Common myeloid progenitor, CD34-positive (primary cell): ENCODE measurements at regions not wholly inside any gene's neighbourhood (a gene's known extent, or its start where the extent isn't known, plus 50 kb on each side); places are given as distances from the start of the nearest gene placed in this dataset.

Experiments used
- CTCF ChIA-PET: fragments of 350-600 bp; sonication (Branson Sonifier 250); formaldehyde crosslinking; loops from one replicate; lab custom pipeline; 2021; ENCODE audit warnings: antibody characterized with exemption; lab: Charles Lee
- POLR2A ChIA-PET: fragments of 350-600 bp; sonication (Branson Sonifier 250); formaldehyde crosslinking; loops from one replicate; lab custom pipeline; 2021; ENCODE audit warnings: antibody characterized with exemption; lab: Charles Lee
- DNase-seq, 3 donors: peaks; one replicate each; pipeline versions ENCODE4 v3.0.0 to v3.0.0-alpha.2; 2013
- H3K27ac ChIP-seq, 2 experiments: 1 replicate in 1 of 2; 2 replicates in 1 of 2; pipeline ENCODE4 v1.7.0; 2013; ENCODE audit warnings: inconsistent platforms in 2 of 2, low read length in 2 of 2, mild to moderate bottlenecking in 2 of 2, low read depth in 1 of 2, moderate library complexity in 1 of 2; ENCODE audit not compliant: severe bottlenecking in 2 of 2, insufficient read depth in 1 of 2, poor library complexity in 1 of 2
- H3K27me3 ChIP-seq, 5 experiments: replicated peaks in 2 of 5; 1 replicate in 3 of 5; 2 replicates in 2 of 5; pipeline versions ENCODE4 v1.6.1 to v1.7.0; 2013; ENCODE audit warnings: low read length in 4 of 5, mild to moderate bottlenecking in 2 of 5, moderate library complexity in 2 of 5, inconsistent platforms in 1 of 5; ENCODE audit not compliant: insufficient read depth in 5 of 5, control insufficient read depth in 4 of 5
- H3K36me3 ChIP-seq, 4 experiments: 1 replicate in 2 of 4; 2 replicates in 2 of 4; pipeline versions ENCODE4 v1.6.1 to v1.7.0; 2013; ENCODE audit warnings: low read length in 3 of 4, control low read depth in 1 of 4, mild to moderate bottlenecking in 1 of 4; ENCODE audit not compliant: control insufficient read depth in 4 of 4, insufficient read depth in 4 of 4
- H3K4me1 ChIP-seq, 4 experiments: 1 replicate in 3 of 4; 2 replicates in 1 of 4; pipeline versions ENCODE4 v1.6.1 to v1.7.1; 2013; ENCODE audit warnings: low read length in 3 of 4, mild to moderate bottlenecking in 3 of 4, control low read depth in 1 of 4, inconsistent platforms in 1 of 4, moderate library complexity in 1 of 4; ENCODE audit not compliant: control insufficient read depth in 4 of 4, insufficient read depth in 4 of 4; ENCODE audit errors: control extremely low read depth in 1 of 4
- H3K4me3 ChIP-seq, 7 experiments: 1 replicate in 4 of 7; 2 replicates in 3 of 7; pipeline versions ENCODE4 v1.5.1 to v1.7.0; 2013; ENCODE audit warnings: mild to moderate bottlenecking in 7 of 7, low read length in 6 of 7, moderate library complexity in 6 of 7, inconsistent platforms in 2 of 7, low read depth in 2 of 7, control low read depth in 1 of 7; ENCODE audit not compliant: insufficient read depth in 4 of 7, control insufficient read depth in 1 of 7; ENCODE audit errors: extremely low read depth in 1 of 7
- H3K9me3 ChIP-seq, 5 experiments: 1 replicate in 4 of 5; 2 replicates in 1 of 5; pipeline versions ENCODE4 v1.6.1 to v1.7.1; 2013; ENCODE audit warnings: low read length in 4 of 5, mild to moderate bottlenecking in 2 of 5, inconsistent platforms in 1 of 5, low read depth in 1 of 5, moderate library complexity in 1 of 5; ENCODE audit not compliant: control insufficient read depth in 4 of 5, insufficient read depth in 2 of 5; ENCODE audit errors: control extremely low read depth in 1 of 5
- WGBS: methylation state at CpG from one replicate; pipeline ENCODE4 v1.1.5; 2013; ENCODE audit not compliant: insufficient coverage; 5-methylcytosine and 5-hydroxymethylcytosine counted together

- no peak for DNase-seq
- POLR2A ChIA-PET, result no interaction called here
- no peaks in the 10 kb centered on the region for H3K36me3 ChIP-seq
- H3K27me3 ChIP-seq, result no peaks in the 10 kb centered on the region
- no peak overlapping the region for H3K27ac ChIP-seq
- 66% methylated on average over 6 of the region's 7 CpGs for WGBS
- no peaks in the 10 kb centered on the region for H3K4me1 ChIP-seq
- no peaks in the 10 kb centered on the region for H3K9me3 ChIP-seq
- H3K4me3 ChIP-seq, result no peak overlapping the region
- CTCF ChIA-PET, result no interaction called here
Observed at GRCh38 chr5:167513381-167513780, 778.1 kb upstream of the WWC1 start.

DNA sequence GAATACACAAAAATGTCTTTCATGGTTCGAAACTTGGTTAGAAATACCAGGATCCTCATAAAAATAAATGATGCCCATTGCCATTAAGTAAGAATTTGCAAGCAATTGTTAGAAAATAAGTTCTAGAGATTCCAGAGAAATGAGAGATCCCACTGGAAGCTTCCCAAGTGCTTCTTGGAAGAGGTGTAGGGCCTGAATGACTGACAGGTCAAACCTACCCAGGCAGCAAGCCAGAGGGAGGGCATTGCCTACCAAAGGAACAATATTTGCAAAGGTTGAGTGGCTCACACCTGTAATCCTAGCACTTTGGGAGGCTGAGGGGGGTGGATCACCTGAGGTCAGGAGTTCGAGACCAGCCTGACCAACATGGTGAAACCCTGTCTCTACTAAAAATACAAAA lies 777.0 kb upstream of the WWC1 start:
- WGBS, result no CpG with 5 or more reads among the region's 2 CpGs
- ChIA-PET CTCF (no interaction called here), POLR2A (no interaction called here)
- DNase-seq, result no peak
- H3K9me3 ChIP-seq, result no peaks in the 10 kb centered on the region
- H3K27me3 ChIP-seq, result no peaks in the 10 kb centered on the region
- no peaks in the 10 kb centered on the region for H3K36me3 ChIP-seq
- H3K27ac ChIP-seq, result no peak overlapping the region
- H3K4me3 ChIP-seq, result no peak overlapping the region
- no peaks in the 10 kb centered on the region for H3K4me1 ChIP-seq

DNA sequence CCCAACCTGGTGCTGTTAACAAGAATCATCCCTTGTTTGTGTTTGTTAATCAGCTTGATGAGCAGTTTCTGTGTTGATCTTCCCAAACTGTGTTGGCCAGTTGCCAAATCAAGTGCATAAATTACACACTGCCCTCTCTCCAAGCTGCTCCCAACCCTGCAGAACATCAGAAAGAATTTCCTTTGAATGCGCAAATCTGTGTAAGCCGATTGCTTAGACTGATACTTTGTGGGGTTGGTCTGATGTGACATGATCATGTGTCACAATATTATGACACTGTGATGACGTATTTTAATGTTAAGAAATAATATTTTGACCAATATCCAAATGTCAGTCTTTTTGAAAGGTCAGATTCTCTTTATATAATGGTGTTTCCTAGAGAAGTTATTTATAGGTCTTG lies 766.4 kb upstream of the WWC1 start:
- Histone ChIP-seq H3K36me3 (no peaks in the 10 kb centered on the region), H3K27ac (no peak overlapping the region), H3K27me3 (no peaks in the 10 kb centered on the region), H3K4me3 (no peak overlapping the region), H3K4me1 (no peaks in the 10 kb centered on the region), H3K9me3 (peaks cover 0 to 3% (median 0%) of the 10 kb centered on the region in 5 experiments)
- DNase-seq, result no peak
- POLR2A ChIA-PET, result no interaction called here
- WGBS, result no CpG with 5 or more reads among the region's 3 CpGs
- CTCF ChIA-PET, result no interaction called here

DNA sequence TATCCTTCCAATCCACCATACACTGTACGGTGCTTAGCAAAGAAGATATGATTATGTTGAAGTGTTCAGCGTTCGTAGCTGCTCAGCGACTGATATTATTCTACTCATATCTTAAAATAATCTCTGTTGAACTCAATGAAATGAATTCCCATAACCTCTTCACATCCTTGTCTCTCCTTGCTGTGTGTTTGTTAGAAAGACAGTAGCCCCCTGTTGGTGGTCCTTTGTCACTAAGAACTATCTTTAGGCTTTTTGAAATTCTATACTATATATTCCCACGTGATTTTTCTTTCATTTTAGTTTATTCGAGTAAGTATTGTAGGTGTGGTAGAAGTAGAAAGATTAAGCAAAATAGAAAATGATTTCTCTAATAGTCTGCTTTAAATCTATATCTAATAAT lies 762.8 kb upstream of the WWC1 start:
- Histone ChIP-seq H3K36me3 (no peaks in the 10 kb centered on the region), H3K4me1 (no peaks in the 10 kb centered on the region), H3K27me3 (peaks cover 0 to 2% (median 0%) of the 10 kb centered on the region in 5 experiments), H3K27ac (no peak overlapping the region), H3K9me3 (peaks cover 0 to 1% (median 0%) of the 10 kb centered on the region in 5 experiments), H3K4me3 (no peak overlapping the region)
- ChIA-PET POLR2A (no interaction called here), CTCF (no interaction called here)
- 100% methylated on average over 1 of the region's 6 CpGs for WGBS
- no peak for DNase-seq

GRCh38 chr5:167530548-167530947 lies 760.9 kb upstream of the WWC1 start:
- peaks cover 0 to 2% (median 0%) of the 10 kb centered on the region in 5 experiments for H3K27me3 ChIP-seq
- H3K4me1 ChIP-seq, result no peaks in the 10 kb centered on the region
- POLR2A ChIA-PET, result interaction anchor here (0.6 kb wide), 1 partner anchor 40 kb away, joined by 5 read pairs; no protein-coding TSS in a partner anchor
- H3K4me3 ChIP-seq, result peak overlapping the region in 1 of 7 experiments; percentile 4
- peaks cover 0 to 1% (median 0%) of the 10 kb centered on the region in 5 experiments for H3K9me3 ChIP-seq
- CTCF ChIA-PET, result no interaction called here
- DNase-seq, result no peak
- H3K36me3 ChIP-seq, result no peaks in the 10 kb centered on the region
- no peak overlapping the region for H3K27ac ChIP-seq
- WGBS, result 26% methylated on average over 13 of the region's 13 CpGs

DNA sequence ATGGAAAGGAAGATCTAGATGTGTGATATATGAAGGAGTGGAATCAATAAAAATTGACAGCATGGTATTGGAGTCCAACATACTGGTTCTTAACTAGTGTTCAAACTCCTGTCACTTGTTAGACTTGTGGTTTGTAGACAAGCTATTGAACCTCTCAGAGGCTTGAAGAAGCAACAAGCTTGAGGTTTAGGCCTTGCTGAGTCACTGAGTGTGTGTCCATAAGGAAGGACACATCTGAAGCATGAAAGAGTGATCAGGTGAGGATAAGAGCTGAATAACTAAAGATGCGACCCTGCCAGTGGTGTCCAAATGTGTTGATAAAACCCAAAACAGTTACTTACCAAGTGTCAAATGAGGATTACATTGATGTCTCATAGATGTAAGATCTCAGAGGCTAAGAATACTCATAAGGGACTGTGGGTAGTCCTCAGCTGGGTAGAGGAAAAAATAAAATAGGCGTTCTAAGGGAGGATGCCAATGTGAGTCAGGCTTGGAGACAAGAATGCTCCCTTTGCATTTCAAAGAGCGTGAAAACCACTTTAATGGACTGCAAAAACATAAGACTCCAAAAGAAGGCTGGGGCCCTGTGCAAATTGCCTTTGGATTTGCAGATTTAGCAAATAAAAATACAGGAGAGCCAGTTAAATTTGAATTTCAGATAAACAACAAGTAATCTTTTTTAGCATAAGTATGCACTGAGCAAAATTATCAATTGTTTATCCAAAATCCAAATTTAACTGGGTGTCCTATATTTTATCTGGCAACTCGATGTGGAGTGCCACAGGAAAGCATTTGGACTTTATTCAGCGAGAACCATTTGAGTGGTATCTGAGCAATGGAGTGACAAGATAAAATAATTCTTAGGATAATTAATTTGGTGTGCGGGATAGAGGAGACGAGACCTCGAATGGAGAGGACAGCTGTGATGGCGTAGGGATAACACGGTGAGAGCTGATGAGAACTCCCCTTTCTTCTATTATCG lies 757.3 kb upstream of the WWC1 start:
- CTCF ChIA-PET, result no interaction called here
- Histone ChIP-seq H3K4me3 (no peak overlapping the region), H3K27me3 (peaks cover 0 to 2% (median 0%) of the 10 kb centered on the region in 5 experiments), H3K36me3 (no peaks in the 10 kb centered on the region), H3K4me1 (no peaks in the 10 kb centered on the region), H3K9me3 (no peaks in the 10 kb centered on the region), H3K27ac (no peak overlapping the region)
- no peak for DNase-seq
- POLR2A ChIA-PET, result no interaction called here
- 99% methylated on average over 7 of the region's 11 CpGs for WGBS

DNA sequence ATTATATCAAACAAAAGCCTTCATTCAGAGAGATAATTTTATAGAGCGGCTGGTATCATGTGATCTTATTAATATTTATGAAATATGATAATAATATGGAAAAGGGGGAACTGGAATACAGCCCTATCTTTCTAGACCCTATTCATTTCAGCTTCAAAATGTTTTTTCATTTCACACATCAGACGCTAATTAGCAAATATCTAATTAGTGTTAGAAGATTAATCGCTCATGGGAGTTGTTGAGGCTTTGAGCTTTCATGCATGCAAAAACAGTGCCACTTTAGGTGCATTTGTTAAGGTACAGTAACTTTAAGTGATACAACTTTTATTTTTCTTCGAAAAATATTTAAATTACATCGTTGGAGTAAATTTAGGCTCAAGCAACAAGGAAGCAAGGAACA lies 751.7 kb upstream of the WWC1 start:
- H3K36me3 ChIP-seq, result no peaks in the 10 kb centered on the region
- no peak overlapping the region for H3K4me3 ChIP-seq
- 100% methylated on average over 2 of the region's 5 CpGs for WGBS
- ChIA-PET POLR2A (no interaction called here), CTCF (no interaction called here)
- no peaks in the 10 kb centered on the region for H3K9me3 ChIP-seq
- H3K27me3 ChIP-seq, result no peaks in the 10 kb centered on the region
- no peak overlapping the region for H3K27ac ChIP-seq
- no peak for DNase-seq
- no peaks in the 10 kb centered on the region for H3K4me1 ChIP-seq
